ENCODE measurements at regions not wholly inside any gene's neighbourhood (a gene's known extent, or its start where the extent isn't known, plus 50 kb on each side); places are given as distances from the start of the nearest gene placed in this dataset.

DNA sequence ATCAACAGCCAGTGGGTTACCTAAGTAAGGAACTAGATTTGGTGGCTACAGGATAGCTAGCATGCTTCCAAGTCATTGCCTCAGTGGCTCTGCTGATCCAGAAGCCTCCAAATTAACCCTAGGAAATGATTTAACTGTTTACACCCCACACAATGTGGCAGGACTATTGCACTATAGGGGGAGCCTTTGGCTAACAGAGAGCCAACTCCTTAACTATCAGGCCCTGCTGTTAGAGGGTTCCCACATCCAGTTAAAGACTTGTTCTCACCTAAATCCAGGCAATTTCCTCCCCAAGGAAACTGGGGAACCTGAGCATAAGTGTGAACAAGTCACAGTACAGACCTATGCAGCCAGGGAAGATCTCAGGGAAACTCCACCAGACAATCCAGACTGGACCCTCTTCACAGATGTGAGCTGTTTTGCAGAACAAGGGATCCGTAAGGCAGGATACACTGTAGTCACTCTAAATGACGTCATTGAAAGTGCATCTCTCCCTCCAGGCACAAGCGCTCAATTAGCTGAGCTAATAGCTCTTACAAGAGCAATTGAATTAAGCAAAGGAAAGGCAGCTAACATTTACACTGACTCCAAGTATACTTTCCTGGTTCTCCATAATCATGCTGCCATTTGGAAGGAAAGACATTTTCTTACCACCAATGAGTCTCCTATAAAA is 185.3 kb upstream of the SPOCK3 start:
- DNase-seq (ENCODE audit: low read depth) = no peak
- TF ChIP-seq, protein P1, sequence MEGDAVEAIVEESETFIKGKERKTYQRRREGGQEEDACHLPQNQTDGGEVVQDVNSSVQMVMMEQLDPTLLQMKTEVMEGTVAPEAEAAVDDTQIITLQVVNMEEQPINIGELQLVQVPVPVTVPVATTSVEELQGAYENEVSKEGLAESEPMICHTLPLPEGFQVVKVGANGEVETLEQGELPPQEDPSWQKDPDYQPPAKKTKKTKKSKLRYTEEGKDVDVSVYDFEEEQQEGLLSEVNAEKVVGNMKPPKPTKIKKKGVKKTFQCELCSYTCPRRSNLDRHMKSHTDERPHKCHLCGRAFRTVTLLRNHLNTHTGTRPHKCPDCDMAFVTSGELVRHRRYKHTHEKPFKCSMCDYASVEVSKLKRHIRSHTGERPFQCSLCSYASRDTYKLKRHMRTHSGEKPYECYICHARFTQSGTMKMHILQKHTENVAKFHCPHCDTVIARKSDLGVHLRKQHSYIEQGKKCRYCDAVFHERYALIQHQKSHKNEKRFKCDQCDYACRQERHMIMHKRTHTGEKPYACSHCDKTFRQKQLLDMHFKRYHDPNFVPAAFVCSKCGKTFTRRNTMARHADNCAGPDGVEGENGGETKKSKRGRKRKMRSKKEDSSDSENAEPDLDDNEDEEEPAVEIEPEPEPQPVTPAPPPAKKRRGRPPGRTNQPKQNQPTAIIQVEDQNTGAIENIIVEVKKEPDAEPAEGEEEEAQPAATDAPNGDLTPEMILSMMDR (IDR thresholded peaks at IDR 0.05; ENCODE audit: control insufficient read depth, insufficient read depth, low read depth, low read length, missing control alignments) = no peak
- H3K4me3 ChIP-seq (ENCODE audit: control insufficient read depth, low read depth, low read length) = no peak overlapping the region

DNA sequence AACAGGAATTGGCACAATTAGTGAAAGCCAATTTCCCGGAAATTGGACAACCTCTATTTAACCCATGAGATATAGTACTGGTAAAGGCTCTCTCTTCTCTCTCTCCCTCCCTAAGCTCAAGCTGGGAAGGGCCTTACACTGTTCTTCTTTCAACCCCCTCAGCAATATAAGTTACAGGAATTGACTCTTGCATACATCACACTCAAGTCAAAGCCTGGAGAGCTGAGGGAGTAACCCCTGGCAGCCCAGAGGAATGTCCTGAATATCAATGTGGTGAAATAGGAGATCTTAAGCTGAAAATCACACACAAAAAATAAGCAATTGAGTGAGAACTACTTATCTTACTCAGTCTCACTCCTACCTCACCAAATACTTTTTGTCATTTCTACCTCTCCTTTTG is 186.9 kb upstream of the SPOCK3 start:
- TF ChIP-seq, protein P1 (IDR thresholded peaks at IDR 0.05; ENCODE audit: control insufficient read depth, insufficient read depth, low read depth, low read length, missing control alignments) = no peak
- no peak overlapping the region for H3K4me3 ChIP-seq (ENCODE audit: control insufficient read depth, low read depth, low read length)
- no peak for DNase-seq (ENCODE audit: low read depth)

DNA sequence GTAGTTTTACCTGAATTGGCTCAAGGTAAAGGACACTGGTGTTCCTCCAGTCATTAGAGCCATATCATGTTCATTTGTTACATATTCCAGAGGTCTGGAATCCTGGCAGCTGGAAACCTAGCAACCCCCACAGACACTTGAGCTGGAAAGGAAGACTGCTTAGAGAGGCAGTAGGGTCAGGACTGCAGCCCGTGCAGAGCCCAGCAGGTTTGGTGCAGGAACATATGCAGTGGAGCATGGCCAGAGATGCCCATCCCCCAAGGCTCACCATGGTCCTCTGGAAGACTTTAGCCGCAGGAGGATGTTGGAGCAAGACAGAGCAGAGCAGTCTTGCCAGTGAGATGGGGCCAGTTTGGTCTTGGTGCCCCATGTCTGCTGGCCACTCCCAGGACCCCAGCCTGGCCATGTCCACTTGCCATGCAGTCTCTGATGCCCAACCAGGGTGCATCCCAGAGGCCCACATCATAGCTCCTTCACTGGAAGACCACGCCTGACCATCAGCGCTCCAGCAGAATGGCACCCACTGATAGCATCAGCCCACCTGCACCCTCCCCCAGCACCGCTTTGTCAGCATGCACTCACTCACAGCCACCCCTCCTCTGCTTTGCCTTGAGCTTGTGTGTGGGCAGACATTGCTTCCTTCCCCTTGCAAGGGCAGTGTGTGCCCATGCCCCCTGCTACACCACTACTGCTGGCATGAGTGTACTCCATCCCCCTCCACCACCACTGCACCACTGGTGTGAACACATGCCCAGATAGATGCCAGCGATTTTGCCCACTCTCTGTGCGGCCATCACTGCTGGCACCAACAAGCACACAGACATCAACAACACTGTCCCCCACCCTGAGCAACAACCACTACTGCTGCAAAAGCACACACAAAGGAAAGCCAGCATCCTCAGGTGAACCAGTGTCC is 190.3 kb upstream of the SPOCK3 start:
- no peak overlapping the region for H3K4me3 ChIP-seq (ENCODE audit: control insufficient read depth, low read depth, low read length)
- no peak for DNase-seq (ENCODE audit: low read depth)
- TF ChIP-seq, protein P1 (IDR thresholded peaks at IDR 0.05; ENCODE audit: control insufficient read depth, insufficient read depth, low read depth, low read length, missing control alignments) = no peak

DNA sequence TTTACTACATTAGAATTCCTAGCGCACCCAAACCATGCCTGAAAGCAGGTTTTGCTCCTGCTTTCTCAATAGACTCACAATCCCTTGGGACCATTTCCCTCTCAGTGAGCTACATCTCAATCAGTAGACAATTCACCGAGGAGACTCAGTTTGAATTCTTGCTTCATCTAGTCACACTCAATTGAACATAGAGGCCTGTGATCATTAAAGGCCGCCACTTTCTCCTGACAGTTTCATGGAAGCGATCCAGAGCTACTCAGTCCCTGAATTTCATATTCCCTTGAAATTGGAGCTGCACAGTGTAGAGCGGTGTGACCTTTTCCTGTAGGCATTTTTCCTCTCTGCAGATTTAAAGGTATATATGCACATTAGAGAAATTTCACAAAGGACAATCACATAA is 193.9 kb upstream of the SPOCK3 start:
- DNase-seq (ENCODE audit: low read depth) = no peak
- no peak overlapping the region for H3K4me3 ChIP-seq (ENCODE audit: control insufficient read depth, low read depth, low read length)
- TF ChIP-seq, protein P1 (IDR thresholded peaks at IDR 0.05; ENCODE audit: control insufficient read depth, insufficient read depth, low read depth, low read length, missing control alignments) = no peak

DNA sequence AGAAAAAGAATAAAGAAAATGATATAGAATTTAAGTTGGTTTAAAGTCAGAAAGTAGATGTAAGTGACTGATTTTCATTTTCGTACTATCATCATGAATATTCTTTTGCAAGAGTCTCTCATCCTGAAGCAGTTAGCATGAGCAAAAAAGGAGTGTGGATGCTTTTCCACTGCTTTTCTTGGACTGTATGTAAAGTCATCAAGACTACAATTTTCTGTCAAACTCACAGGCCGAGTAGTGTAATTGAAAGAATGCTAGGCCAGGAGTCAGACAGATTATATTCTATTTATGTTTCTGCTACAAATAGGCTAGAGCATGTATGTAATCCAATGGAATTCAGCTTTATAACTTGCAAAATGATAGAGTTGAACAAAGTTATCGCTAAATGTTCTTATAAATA is 197.1 kb upstream of the SPOCK3 start:
- no peak overlapping the region for H3K4me3 ChIP-seq (ENCODE audit: control insufficient read depth, low read depth, low read length)
- no peak for DNase-seq (ENCODE audit: low read depth)
- TF ChIP-seq, protein P1 (IDR thresholded peaks at IDR 0.05; ENCODE audit: control insufficient read depth, insufficient read depth, low read depth, low read length, missing control alignments) = no peak

DNA sequence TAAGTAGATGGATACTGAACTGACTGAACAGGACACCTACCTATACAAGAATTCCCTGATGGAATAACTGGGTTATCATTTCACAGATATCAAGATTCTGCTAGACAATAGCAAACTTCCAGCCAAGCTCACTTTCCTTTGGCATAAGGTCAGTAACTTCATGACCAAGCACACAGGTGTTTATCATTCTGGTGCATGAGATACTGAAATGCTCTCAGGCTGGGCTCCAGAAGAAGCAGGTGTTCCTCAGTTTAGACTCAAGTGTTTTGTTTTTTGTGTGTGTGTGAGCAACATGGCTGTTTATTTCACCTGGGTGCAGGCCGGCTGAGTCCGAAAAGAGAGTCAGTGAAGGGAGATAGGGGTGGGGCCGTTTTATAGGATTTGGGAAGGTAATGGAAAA is 201.5 kb upstream of the SPOCK3 start:
- TF ChIP-seq, protein P1 (IDR thresholded peaks at IDR 0.05; ENCODE audit: control insufficient read depth, insufficient read depth, low read depth, low read length, missing control alignments) = no peak
- DNase-seq (ENCODE audit: low read depth) = no peak
- no peak overlapping the region for H3K4me3 ChIP-seq (ENCODE audit: control insufficient read depth, low read depth, low read length)
